ENCODE measurements at regions not wholly inside any gene's neighbourhood (a gene's known extent, or its start where the extent isn't known, plus 50 kb on each side); places are given as distances from the start of the nearest gene placed in this dataset.

GRCh38 chr6:164554700-164555476 is 754.5 kb downstream of the C6orf118 start:
- Histone ChIP-seq H3K36me3 (ENCODE audit: control insufficient read depth, insufficient read depth, low read length) (no peaks in the 10 kb centered on the region), H4K20me1 (replicated peaks; ENCODE audit: control insufficient read depth, insufficient read depth, low read length) (no peaks in the 10 kb centered on the region), H3K9ac (ENCODE audit: insufficient read depth in 1 of 2, low read depth in 2 of 2, low read length in 2 of 2) (no peak overlapping the region), H3K27me3 (ENCODE audit: control insufficient read depth in 2 of 2, insufficient read depth in 2 of 2, low read length in 2 of 2) (no peaks in the 10 kb centered on the region), H3K27ac (ENCODE audit: extremely low read depth, low read depth, low read length) (no peak overlapping the region), H3K4me3 (no peak overlapping the region), H3K9me3 (replicated peaks; ENCODE audit: control insufficient read depth, insufficient read depth, low read depth, low read length) (no peaks in the 10 kb centered on the region; the same call in 1 of the 2 replicates), H3K4me2 (ENCODE audit: insufficient read depth, low read length) (no peak overlapping the region), H3K4me1 (replicated peaks in 1 of 2; ENCODE audit: control insufficient read depth in 2 of 2, insufficient read depth in 2 of 2, low read length in 2 of 2) (no peaks in the 10 kb centered on the region), H3K79me2 (ENCODE audit: control insufficient read depth, insufficient read depth, low read length) (no peaks in the 10 kb centered on the region), H3K9me1 (ENCODE audit: control insufficient read depth, insufficient read depth, low read length) (no peaks in the 10 kb centered on the region), H2AFZ (ENCODE audit: low read depth, low read length) (no peak overlapping the region)
- ATAC-seq (no peak), FAIRE-seq (no peak), DNase-seq (ENCODE audit: extremely low read depth in 1 of 4, low spot score in 3 of 4) (no peak)
- intact Hi-C loops (cut with micrococcal nuclease) = no loop called here
- in situ Hi-C loops (cut with MboI) = no loop called here
- POLR2A ChIA-PET = no interaction called here
- CTCF ChIA-PET (ENCODE audit: low intra/inter-chr PET ratio) = no interaction called here
- no peak for TF ChIP-seq TFE3 (CRISPR knock-in tag; IDR thresholded peaks at IDR 0.05)
- no peak for TF ChIP-seq CREM (IDR thresholded peaks at IDR 0.05; ENCODE audit: low read depth)
- TF ChIP-seq E2F5 (CRISPR knock-in tag; IDR thresholded peaks at IDR 0.05) = no peak
- no peak for TF ChIP-seq ZNF586 (CRISPR knock-in tag; conservative IDR thresholded peaks at IDR 0.05)
- TF ChIP-seq ZNF24 (IDR thresholded peaks at IDR 0.05) = no peak
- TF ChIP-seq EP400 (IDR thresholded peaks at IDR 0.05) = no peak
- TF ChIP-seq ZNF592 (IDR thresholded peaks at IDR 0.05) = no peak
- 2% methylated on average over 10 of the region's 10 CpGs for WGBS (ENCODE audit: insufficient coverage, low coverage, missing lambda C conversion rate)
- no TSS peak for BruUV-seq (replicated peaks)

Measured in K562 (cell line).